RPMI7951 (cell line): ENCODE measurements at regions not wholly inside any gene's neighbourhood (a gene's known extent, or its start where the extent isn't known, plus 50 kb on each side); places are given as distances from the start of the nearest gene placed in this dataset.

Source experiments
- DNase-seq: peaks from one replicate; pipeline ENCODE4 v3.0.0-alpha.2; 2012; ENCODE audit warnings: low read depth

- DNase-seq = peak; percentile 100
Measured at GRCh38 chr2:12057436-12058166, 311.2 kb downstream of the LPIN1 start.

GRCh38 chr2:12059616-12060441, 313.4 kb downstream of the LPIN1 start:
- DNase-seq = peak; percentile 95

GRCh38 chr2:12060886-12061285, 314.5 kb downstream of the LPIN1 start:
- no peak for DNase-seq

- peak; percentile 72 for DNase-seq
Measured at GRCh38 chr2:12061286-12062052, 315.0 kb downstream of the LPIN1 start.

GRCh38 chr2:12062053-12062395, 315.6 kb downstream of the LPIN1 start:
- peak; percentile 42 for DNase-seq

GRCh38 chr2:12063210-12063609, 316.8 kb downstream of the LPIN1 start:
- DNase-seq = no peak

GRCh38 chr2:12064153-12064552, 317.7 kb downstream of the LPIN1 start:
- no peak for DNase-seq

GRCh38 chr2:12066116-12066515, 319.7 kb downstream of the LPIN1 start:
- no peak for DNase-seq

- no peak for DNase-seq
Measured at GRCh38 chr2:12066986-12067385, 320.6 kb downstream of the LPIN1 start.

GRCh38 chr2:12068796-12069538, 322.5 kb downstream of the LPIN1 start:
- DNase-seq = no peak

GRCh38 chr2:12070153-12070552, 323.7 kb downstream of the LPIN1 start:
- DNase-seq = no peak

- peak; percentile 63 for DNase-seq
Measured at GRCh38 chr2:12070581-12070980, 324.1 kb downstream of the LPIN1 start.

- no peak for DNase-seq
Measured at GRCh38 chr2:12071318-12071717, 324.9 kb downstream of the LPIN1 start.

GRCh38 chr2:12073217-12073852, 326.9 kb downstream of the LPIN1 start:
- DNase-seq = no peak

- peak; percentile 55 for DNase-seq
Measured at GRCh38 chr2:12074126-12074844, 327.9 kb downstream of the LPIN1 start.

GRCh38 chr2:12074845-12075217, 328.4 kb downstream of the LPIN1 start:
- DNase-seq = no peak

- DNase-seq = no peak
Measured at GRCh38 chr2:12075603-12076002, 329.2 kb downstream of the LPIN1 start.

GRCh38 chr2:12076810-12077209, 330.4 kb downstream of the LPIN1 start:
- DNase-seq = peak; percentile 74

- DNase-seq = no peak
Measured at GRCh38 chr2:12080360-12080759, 333.9 kb downstream of the LPIN1 start.

- DNase-seq = peak; percentile 83
Measured at GRCh38 chr2:12081481-12082210, 335.2 kb downstream of the LPIN1 start.
